GM06990 (cell line): ENCODE measurements at regions not wholly inside any gene's neighbourhood (a gene's known extent, or its start where the extent isn't known, plus 50 kb on each side); places are given as distances from the start of the nearest gene placed in this dataset.

Source experiments
- DNase-seq: peaks from one replicate; pipeline ENCODE4 v3.0.0-alpha.2; 2011; ENCODE audit not compliant: insufficient read length; ENCODE audit errors: extremely low read depth
- H3K27me3 ChIP-seq: replicated peaks from 2 replicates; pipeline ENCODE4 v1.6.0; 2011; ENCODE audit warnings: low read length; ENCODE audit not compliant: control insufficient read depth, insufficient read depth
- H3K36me3 ChIP-seq: 2 replicates; pipeline ENCODE4 v1.5.1; 2011; ENCODE audit warnings: low read length; ENCODE audit not compliant: control insufficient read depth, insufficient read depth
- H3K4me3 ChIP-seq: replicated peaks from 2 replicates; pipeline ENCODE4 v1.5.1; 2011; ENCODE audit warnings: low read depth, mild to moderate bottlenecking, control low read depth, low read length
- CTCF ChIP-seq: IDR thresholded peaks from 2 replicates; pipeline ENCODE4 v1.5.1; 2011; ENCODE audit warnings: low read length, control low read depth, mild to moderate bottlenecking, inconsistent platforms; ENCODE audit not compliant: insufficient read depth, poor library complexity, severe bottlenecking

GRCh38 chr5:92565673-92566072 is 1015.3 kb downstream of the NR2F1-AS1 start:
- no peak for TF ChIP-seq CTCF
- H3K4me3 ChIP-seq = no peak overlapping the region
- no peaks in the 10 kb centered on the region for H3K36me3 ChIP-seq
- no peak for DNase-seq
- no peaks in the 10 kb centered on the region for H3K27me3 ChIP-seq

GRCh38 chr5:92562065-92562464 is 1019.0 kb downstream of the NR2F1-AS1 start:
- no peaks in the 10 kb centered on the region for H3K27me3 ChIP-seq
- no peak for DNase-seq
- H3K4me3 ChIP-seq = no peak overlapping the region
- no peaks in the 10 kb centered on the region for H3K36me3 ChIP-seq
- TF ChIP-seq CTCF = no peak

- TF ChIP-seq CTCF = no peak
- H3K4me3 ChIP-seq = no peak overlapping the region
- DNase-seq = no peak
- no peaks in the 10 kb centered on the region for H3K36me3 ChIP-seq
- no peaks in the 10 kb centered on the region for H3K27me3 ChIP-seq
Observed at GRCh38 chr5:92561411-92561959, 1019.5 kb downstream of the NR2F1-AS1 start.

GRCh38 chr5:92560698-92561401 is 1020.2 kb downstream of the NR2F1-AS1 start:
- no peak for DNase-seq
- Histone ChIP-seq H3K27me3 (no peaks in the 10 kb centered on the region), H3K36me3 (no peaks in the 10 kb centered on the region), H3K4me3 (no peak overlapping the region)
- TF ChIP-seq CTCF = no peak

- no peak for TF ChIP-seq CTCF
- no peak for DNase-seq
Observed at GRCh38 chr5:92559781-92560180, 1021.2 kb downstream of the NR2F1-AS1 start.

More at GRCh38 chr5:92559781-92560180, 1021.2 kb downstream of the NR2F1-AS1 start:
- Histone ChIP-seq H3K4me3 (no peak overlapping the region), H3K36me3 (no peaks in the 10 kb centered on the region), H3K27me3 (no peaks in the 10 kb centered on the region)
